SH-SY5Y (cell line): ENCODE measurements at regions not wholly inside any gene's neighbourhood (a gene's known extent, or its start where the extent isn't known, plus 50 kb on each side); places are given as distances from the start of the nearest gene placed in this dataset.

Experiments used
- GATA2 ChIP-seq: IDR thresholded peaks from 2 replicates; pipeline ENCODE4 v1.6.1; 2011; ENCODE audit warnings: mild to moderate bottlenecking, low read depth, low read length
- GATA3 ChIP-seq: IDR thresholded peaks from 2 replicates; pipeline ENCODE4 v1.6.1; 2011; ENCODE audit warnings: low read depth, mild to moderate bottlenecking, low read length, moderate library complexity

DNA sequence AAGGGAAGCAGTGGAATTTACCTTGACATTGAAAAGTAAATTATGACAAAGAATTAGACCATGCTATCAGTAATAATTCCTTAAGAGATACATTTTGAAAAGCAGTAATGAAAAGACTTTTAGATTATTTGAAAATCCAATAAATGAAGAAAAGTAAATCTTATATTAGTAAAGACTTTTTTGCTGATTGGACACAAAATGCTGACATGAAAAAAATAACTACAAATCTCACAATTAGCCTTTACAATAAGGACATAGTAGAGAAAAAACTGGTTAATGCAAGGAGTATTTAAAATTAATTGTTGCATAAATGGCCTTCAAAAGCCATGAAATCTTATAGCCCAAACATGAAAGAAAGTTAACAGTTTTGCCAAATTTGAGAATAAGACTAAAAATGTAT is 446.1 kb upstream of the FAM241A start:
- TF ChIP-seq GATA2 (no peak), GATA3 (no peak)
